ENCODE measurements at regions not wholly inside any gene's neighbourhood (a gene's known extent, or its start where the extent isn't known, plus 50 kb on each side); places are given as distances from the start of the nearest gene placed in this dataset.
"Not testable (repeated sequence)": the region's sequence is repeated elsewhere in the genome, so short reads cannot be mapped to it uniquely, and the experiment has no call there.

DNA sequence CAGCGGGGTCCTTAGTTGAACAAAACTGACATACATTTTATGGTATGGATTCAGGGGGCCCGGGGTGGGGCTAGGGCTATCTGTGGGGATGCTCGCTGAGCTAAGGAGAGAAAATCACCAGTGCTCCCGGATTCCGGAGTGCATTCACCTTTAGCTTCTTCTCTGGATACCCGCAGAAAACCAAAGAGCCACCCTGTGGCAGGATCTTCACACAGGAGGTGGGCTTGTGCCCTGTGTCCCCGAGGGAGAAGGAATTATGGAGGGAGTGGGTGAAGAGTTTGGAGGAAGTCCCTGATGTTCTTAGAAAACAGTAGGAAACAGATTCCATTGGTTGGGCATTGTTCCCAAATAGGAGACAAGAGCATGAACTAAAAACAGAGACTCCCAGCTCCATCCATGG, 385.2 kb upstream of the DEFB115 start:
- H3K9me3 Mint-ChIP-seq, result peaks cover 24 to 69% (median 51%) of the 10 kb centered on the region in 7 donors
- H3K27ac Mint-ChIP-seq, result peak overlapping the region in 1 of 6 donors; percentile 65
- not testable (repeated sequence) for H3K27me3 Mint-ChIP-seq; ATAC-seq (ENCODE audit: low read depth in 2 of 2); H3K4me1 Mint-ChIP-seq; DNase-seq; H3K4me3 Mint-ChIP-seq
- peaks cover 0 to 19% of the 10 kb centered on the region in 2 donors for H3K36me3 Mint-ChIP-seq

- not testable (repeated sequence) for H3K27me3 Mint-ChIP-seq; H3K27ac Mint-ChIP-seq; H3K4me1 Mint-ChIP-seq; DNase-seq; ATAC-seq (ENCODE audit: low read depth in 2 of 2); H3K4me3 Mint-ChIP-seq
- H3K36me3 Mint-ChIP-seq, result peaks cover 0 to 14% of the 10 kb centered on the region in 2 donors
- peaks cover 19 to 58% (median 41%) of the 10 kb centered on the region in 7 donors for H3K9me3 Mint-ChIP-seq
Observed at GRCh38 chr20:30875868-30876267, 381.6 kb upstream of the DEFB115 start.

DNA sequence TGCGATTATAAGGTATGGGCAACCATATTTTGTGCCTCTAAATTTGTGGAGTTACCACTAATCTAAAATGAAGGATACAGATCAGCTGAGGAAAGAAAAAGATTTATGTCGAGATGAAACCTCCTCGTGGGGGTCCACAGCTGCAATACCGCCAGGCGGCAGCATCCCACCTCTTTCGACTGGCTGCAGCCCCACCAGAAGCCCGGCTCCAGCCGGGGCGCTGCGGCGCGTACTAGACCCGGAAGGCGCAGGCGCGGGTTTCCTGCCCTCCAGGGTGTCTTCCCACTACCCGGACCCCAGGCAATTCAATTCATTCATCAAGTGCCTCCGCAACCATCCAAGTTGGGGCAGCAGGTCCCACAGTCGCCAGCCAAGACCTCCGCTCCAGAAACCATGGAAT, 366.1 kb upstream of the DEFB115 start:
- DNase-seq; H3K4me1 Mint-ChIP-seq; H3K27ac Mint-ChIP-seq; H3K4me3 Mint-ChIP-seq; ATAC-seq (ENCODE audit: low read depth in 2 of 2): not testable (repeated sequence)
- peaks cover 0 to 10% of the 10 kb centered on the region in 2 donors for H3K36me3 Mint-ChIP-seq
- peaks cover 8 to 24% (median 14%) of the 10 kb centered on the region in 7 donors for H3K9me3 Mint-ChIP-seq
- peaks cover 0 to 28% (median 15%) of the 10 kb centered on the region in 3 donors for H3K27me3 Mint-ChIP-seq

DNA sequence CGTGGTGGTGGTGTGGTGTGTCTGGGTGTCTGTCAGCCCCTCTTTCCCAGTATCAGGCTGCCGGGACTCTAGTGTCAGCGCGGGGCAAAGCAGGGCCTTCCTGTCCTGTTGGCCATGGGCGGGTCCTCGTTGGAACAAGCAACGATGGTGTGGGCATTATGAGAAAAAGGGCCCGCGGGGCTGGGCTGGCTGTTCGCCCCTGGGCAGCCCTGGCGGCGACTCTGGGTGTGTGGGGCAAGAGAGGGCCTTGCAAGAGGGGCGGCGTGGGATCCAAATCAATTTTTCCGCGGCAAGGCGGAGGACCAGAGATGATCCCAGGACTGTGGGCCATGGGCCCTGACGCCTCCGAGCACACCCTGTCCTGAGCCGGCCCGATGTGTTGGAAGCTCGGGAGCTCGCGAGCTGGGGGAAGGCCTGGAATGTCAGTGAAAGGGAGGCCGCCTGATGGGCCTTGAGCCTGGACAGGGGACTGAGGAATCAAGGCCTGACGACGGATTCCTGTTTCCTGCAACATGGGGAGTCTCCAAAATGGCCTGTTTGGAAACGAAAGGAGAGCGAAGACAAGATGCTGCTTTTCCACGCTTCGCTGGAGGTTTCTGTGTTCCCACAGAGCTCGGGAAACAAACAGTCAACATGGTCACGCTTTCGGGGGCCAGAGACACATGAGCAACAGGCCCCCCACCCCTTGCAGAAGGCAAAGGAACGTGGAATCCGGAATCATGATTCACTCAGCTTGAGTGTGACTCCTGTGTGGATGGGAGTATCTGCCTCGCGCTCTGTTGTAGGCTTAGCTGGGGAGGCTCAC, 364.7 kb upstream of the DEFB115 start:
- no peak for DNase-seq
- ATAC-seq (ENCODE audit: low read depth in 2 of 2), result no peak
- H3K27me3 Mint-ChIP-seq, result peaks cover under 1 to 28% (median 15%) of the 10 kb centered on the region in 3 donors
- peaks cover 5 to 17% (median 12%) of the 10 kb centered on the region in 7 donors for H3K9me3 Mint-ChIP-seq
- peaks cover 0 to 4% (median 0%) of the 10 kb centered on the region in 3 donors for H3K4me1 Mint-ChIP-seq
- peak overlapping the region in 1 of 8 donors; percentile 49 for H3K4me3 Mint-ChIP-seq
- peaks cover 0 to 10% of the 10 kb centered on the region in 2 donors for H3K36me3 Mint-ChIP-seq
- no peak overlapping the region for H3K27ac Mint-ChIP-seq

DNA sequence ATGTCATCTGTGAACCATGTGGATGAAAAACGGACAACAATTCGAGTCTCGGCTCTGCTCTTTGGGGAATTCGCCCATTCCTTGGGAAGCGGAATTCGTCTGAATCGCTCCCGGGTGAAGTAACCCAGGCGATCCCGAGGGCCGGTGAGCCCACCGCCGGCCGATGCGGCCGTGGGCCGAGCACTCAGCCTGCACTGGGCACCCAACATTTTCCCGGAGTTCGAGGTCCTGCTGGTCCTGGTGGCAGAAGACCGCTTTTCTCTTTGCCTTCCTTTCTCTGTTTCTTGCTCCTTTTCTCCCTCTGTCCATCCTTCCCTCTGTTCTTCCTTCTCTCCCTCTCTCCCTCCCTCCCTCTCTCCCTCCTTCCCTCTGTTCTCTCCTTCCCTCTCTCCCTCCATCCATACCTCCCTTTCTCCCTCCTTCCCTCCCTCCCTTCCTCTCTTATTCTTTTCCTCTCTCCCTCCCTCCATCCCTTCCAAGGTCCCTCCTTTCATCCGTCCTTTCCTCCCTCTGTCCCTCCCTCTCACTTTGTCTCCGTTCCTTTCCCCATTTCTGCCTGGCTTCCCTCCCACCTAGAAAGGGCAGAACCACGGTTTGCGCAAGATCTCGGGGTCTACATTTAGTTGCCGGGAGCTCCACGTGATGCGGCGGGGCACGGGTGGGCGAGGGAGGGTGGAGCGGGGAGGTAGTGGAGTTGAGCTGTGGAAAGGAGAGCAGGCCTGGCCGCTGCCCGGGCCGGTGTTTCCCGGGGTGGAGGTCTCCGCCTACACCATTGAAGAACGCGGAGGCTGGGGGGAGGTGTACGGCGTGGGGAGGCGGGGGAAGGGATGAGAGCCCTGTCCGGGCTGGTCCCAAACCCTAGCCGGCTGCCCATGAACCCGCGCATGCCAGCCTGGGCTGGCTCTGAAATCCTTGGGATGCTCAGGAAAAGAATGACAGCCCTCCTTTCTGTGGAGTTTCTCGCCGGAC, 363.8 kb upstream of the DEFB115 start:
- peaks cover 5 to 19% (median 10%) of the 10 kb centered on the region in 7 donors for H3K9me3 Mint-ChIP-seq

DNA sequence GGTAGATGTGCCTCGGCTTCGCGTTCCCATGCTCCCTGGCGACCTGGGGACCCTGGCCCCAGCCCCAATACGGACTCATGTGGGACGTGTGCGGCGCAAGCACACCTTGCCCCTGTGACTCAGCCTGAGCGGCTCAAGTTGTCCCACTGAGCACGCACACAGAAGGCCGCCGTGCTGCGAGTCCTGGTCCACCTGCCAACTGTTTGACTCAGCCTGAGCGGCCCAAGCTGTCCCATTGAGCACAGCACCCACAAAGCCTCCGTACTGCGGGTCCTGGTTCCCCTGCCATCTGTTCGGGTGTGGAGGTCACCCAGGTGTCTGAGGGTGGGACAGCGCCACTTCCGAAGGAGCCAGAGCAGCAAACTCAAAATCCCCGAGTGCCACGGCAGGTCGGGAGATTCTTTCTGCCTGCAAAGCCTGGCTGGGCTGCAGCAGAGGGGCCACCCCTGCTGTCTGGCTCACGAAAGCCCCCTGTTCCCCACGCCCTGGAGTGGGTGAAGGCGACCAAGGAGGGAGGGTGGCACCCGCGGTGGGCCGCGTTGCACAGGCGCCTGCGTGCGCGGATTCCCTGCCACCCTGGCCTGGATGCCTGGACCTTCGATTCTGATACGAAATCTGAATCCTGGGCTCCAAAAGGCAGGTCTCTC, 362.6 kb upstream of the DEFB115 start:
- Mint-ChIP-seq H3K27me3 (peaks cover 3 to 37% (median 24%) of the 10 kb centered on the region in 3 donors), H3K9me3 (peaks cover 5 to 19% (median 10%) of the 10 kb centered on the region in 7 donors)

More for the DNA sequence above, 363.8 kb upstream of the DEFB115 start:
- Mint-ChIP-seq H3K27me3 (peaks cover 3 to 28% (median 15%) of the 10 kb centered on the region in 3 donors), H3K36me3 (peaks cover 0 to 10% of the 10 kb centered on the region in 2 donors), H3K4me3 (peak overlapping the region in 1 of 8 donors; percentile 54)
- not testable (repeated sequence) for DNase-seq; ATAC-seq (ENCODE audit: low read depth in 2 of 2); H3K4me1 Mint-ChIP-seq; H3K27ac Mint-ChIP-seq

GRCh38 chr20:30895354-30895711, 362.1 kb upstream of the DEFB115 start:
- Mint-ChIP-seq H3K36me3 (peaks cover 0 to 10% of the 10 kb centered on the region in 2 donors), H3K27me3 (peaks cover 3 to 37% (median 24%) of the 10 kb centered on the region in 3 donors), H3K9me3 (peaks cover 5 to 19% (median 10%) of the 10 kb centered on the region in 7 donors)
- ATAC-seq (ENCODE audit: low read depth in 2 of 2); DNase-seq; H3K27ac Mint-ChIP-seq; H3K4me1 Mint-ChIP-seq; H3K4me3 Mint-ChIP-seq: not testable (repeated sequence)

More for the DNA sequence above, 362.6 kb upstream of the DEFB115 start:
- H3K4me3 Mint-ChIP-seq; ATAC-seq (ENCODE audit: low read depth in 2 of 2); H3K27ac Mint-ChIP-seq; H3K4me1 Mint-ChIP-seq; DNase-seq: not testable (repeated sequence)
- H3K36me3 Mint-ChIP-seq, result peaks cover 0 to 10% of the 10 kb centered on the region in 2 donors

DNA sequence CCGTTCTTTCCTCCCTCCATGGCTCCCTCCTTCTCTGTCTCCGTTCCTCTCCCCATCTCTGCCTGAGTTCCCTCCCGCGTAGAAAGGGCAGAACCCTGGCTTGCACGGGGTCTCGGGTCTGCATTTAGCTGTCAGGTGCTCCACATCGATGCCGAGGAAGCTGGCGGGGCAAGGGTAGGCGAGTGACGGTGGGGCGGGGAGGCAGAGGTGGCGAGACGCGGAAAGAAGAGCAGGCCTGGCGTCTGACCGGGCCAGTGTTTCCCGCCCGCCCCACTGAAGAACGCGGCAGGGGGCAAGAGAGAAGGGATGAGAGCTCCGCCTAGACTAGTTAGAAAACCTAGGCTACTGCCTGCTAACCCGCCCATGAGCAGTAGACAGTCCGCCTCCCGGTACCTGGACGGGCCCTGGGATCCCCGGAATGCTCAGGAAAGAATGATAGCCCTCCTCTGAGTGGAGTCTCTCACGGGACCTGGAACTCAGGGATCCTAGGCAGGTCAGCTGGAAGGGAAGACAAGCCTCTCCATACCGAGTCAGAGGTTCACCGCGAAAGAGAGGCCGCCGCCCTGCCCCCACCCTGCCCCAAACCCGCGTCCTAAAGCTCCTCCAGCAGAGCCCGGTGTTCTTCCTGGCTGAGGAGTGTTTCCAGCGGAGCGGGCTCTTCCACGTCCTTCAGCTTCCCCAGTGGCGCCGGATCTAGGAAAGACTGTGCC, 357.9 kb upstream of the DEFB115 start:
- H3K9me3 Mint-ChIP-seq, result peaks cover 0 to 17% (median 8%) of the 10 kb centered on the region in 7 donors
- H3K36me3 Mint-ChIP-seq; H3K27ac Mint-ChIP-seq; ATAC-seq (ENCODE audit: low read depth in 2 of 2); DNase-seq; H3K4me1 Mint-ChIP-seq: not testable (repeated sequence)
- H3K27me3 Mint-ChIP-seq, result peaks cover 3 to 19% (median 9%) of the 10 kb centered on the region in 3 donors
- peak overlapping the region in 2 of 8 donors; percentile 30 to 51 for H3K4me3 Mint-ChIP-seq

GRCh38 chr20:30900080-30900719, 357.3 kb upstream of the DEFB115 start:
- not testable (repeated sequence) for ATAC-seq (ENCODE audit: low read depth in 2 of 2)

GRCh38 chr20:30905231-30905630, 352.2 kb upstream of the DEFB115 start:
- Mint-ChIP-seq H3K36me3 (peaks cover 0 to 23% of the 10 kb centered on the region in 2 donors), H3K4me3 (peak overlapping the region in 1 of 8 donors; percentile 42), H3K9me3 (peaks cover 11 to 49% (median 27%) of the 10 kb centered on the region in 7 donors)
- not testable (repeated sequence) for ATAC-seq (ENCODE audit: low read depth in 2 of 2); H3K27ac Mint-ChIP-seq; H3K27me3 Mint-ChIP-seq; H3K4me1 Mint-ChIP-seq; DNase-seq

More at GRCh38 chr20:30900080-30900719, 357.3 kb upstream of the DEFB115 start:
- not testable (repeated sequence) for H3K4me1 Mint-ChIP-seq, H3K4me3 Mint-ChIP-seq, DNase-seq, H3K36me3 Mint-ChIP-seq, H3K27ac Mint-ChIP-seq
- peaks cover 3 to 14% (median 9%) of the 10 kb centered on the region in 3 donors for H3K27me3 Mint-ChIP-seq
- peaks cover 0 to 22% (median 10%) of the 10 kb centered on the region in 7 donors for H3K9me3 Mint-ChIP-seq

- H3K4me1 Mint-ChIP-seq, result peaks cover 0 to 4% (median 4%) of the 10 kb centered on the region in 3 donors
- peaks cover 0 to 52% of the 10 kb centered on the region in 2 donors for H3K36me3 Mint-ChIP-seq
- peaks cover 11 to 19% (median 13%) of the 10 kb centered on the region in 3 donors for H3K27me3 Mint-ChIP-seq
- DNase-seq (no peak), ATAC-seq (ENCODE audit: low read depth in 2 of 2) (no peak)
- peaks cover 21 to 54% (median 32%) of the 10 kb centered on the region in 7 donors for H3K9me3 Mint-ChIP-seq
- no peak overlapping the region for H3K4me3 Mint-ChIP-seq
- H3K27ac Mint-ChIP-seq, result no peak overlapping the region
Observed at GRCh38 chr20:30910937-30911725, 346.3 kb upstream of the DEFB115 start.
